IMR-90 (cell line): ENCODE measurements at regions not wholly inside any gene's neighbourhood (a gene's known extent, or its start where the extent isn't known, plus 50 kb on each side); places are given as distances from the start of the nearest gene placed in this dataset.

Experiments used
- ATAC-seq: fragments of 200-7000 bp; cut with Tn5 transposase; 2 replicates; pipeline ENCODE4 v1.9.1; 2020; ENCODE audit warnings: low read depth, mild to moderate bottlenecking, moderate library complexity
- BruUV-seq: library from RNA; stranded (reverse); fragments of 400-500 nt; replicated peaks from 2 replicates; lab custom pipeline; 2021; lab: Mats Ljungman, UMichigan
- CTCF ChIA-PET: fragments of 300-600 bp; formaldehyde crosslinking; extraction: SDS; loops from one replicate; lab custom pipeline; 2021; ENCODE audit warnings: antibody characterized with exemption; lab: Yijun Ruan, JAX
- POLR2A ChIA-PET: fragments of 300-600 bp; sonication (Branson Sonifier 250); formaldehyde crosslinking; loops from one replicate; lab custom pipeline; 2022; ENCODE audit warnings: antibody characterized with exemption; ENCODE audit not compliant: unreplicated experiment; lab: Charles Lee
- DNase-seq: peaks from one replicate; pipeline ENCODE4 v3.0.0; 2013
- H2AFZ ChIP-seq: replicated peaks from 2 replicates; pipeline ENCODE3; 2013; ENCODE audit warnings: low read length, mild to moderate bottlenecking; ENCODE audit not compliant: poor library complexity
- H2AK5ac ChIP-seq: 2 replicates; pipeline ENCODE4 v1.6.1; 2013; ENCODE audit warnings: low read depth, low read length, inconsistent platforms
- H2AK9ac ChIP-seq: replicated peaks from 2 replicates; pipeline ENCODE3; 2013; ENCODE audit warnings: mild to moderate bottlenecking, low read depth, low read length, moderate library complexity; ENCODE audit not compliant: poor library complexity
- H2BK120ac ChIP-seq: 2 replicates; pipeline ENCODE4 v1.6.1; 2013; ENCODE audit warnings: low read depth, low read length, inconsistent platforms
- H2BK15ac ChIP-seq: 3 replicates; pipeline ENCODE4 v1.6.1; 2013; ENCODE audit warnings: low read depth, low read length, inconsistent platforms
- H2BK20ac ChIP-seq: 2 replicates; pipeline ENCODE4 v1.6.1; 2013; ENCODE audit warnings: low read depth, mild to moderate bottlenecking, inconsistent platforms, low read length, moderate library complexity
- H2BK5ac ChIP-seq: 2 replicates; pipeline ENCODE4 v1.6.1; 2013; ENCODE audit warnings: mild to moderate bottlenecking, low read depth, low read length, inconsistent platforms; ENCODE audit not compliant: poor library complexity, severe bottlenecking
- H3K14ac ChIP-seq: replicated peaks from 2 replicates; pipeline ENCODE4 v1.6.1; 2013; ENCODE audit warnings: low read depth, low read length, inconsistent platforms
- H3K18ac ChIP-seq: 2 replicates; pipeline ENCODE4 v1.6.1; 2013; ENCODE audit warnings: low read depth, low read length, control low read depth
- H3K23ac ChIP-seq: 2 replicates; pipeline ENCODE4 v1.6.1; 2013; ENCODE audit warnings: low read depth, low read length, inconsistent platforms
- H3K27ac ChIP-seq: 2 replicates; pipeline ENCODE4 v1.5.1; 2013; ENCODE audit warnings: mild to moderate bottlenecking, control low read depth, low read length; ENCODE audit not compliant: insufficient read depth
- H3K27me3 ChIP-seq: 2 replicates; pipeline ENCODE4 v1.6.1; 2013; ENCODE audit warnings: low read length; ENCODE audit not compliant: control insufficient read depth, insufficient read depth
- H3K36me3 ChIP-seq: 2 replicates; pipeline ENCODE4 v1.6.1; 2013; ENCODE audit warnings: low read length, mixed read lengths; ENCODE audit not compliant: control insufficient read depth, insufficient read depth
- H3K4ac ChIP-seq: 2 replicates; pipeline ENCODE4 v1.6.1; 2013; ENCODE audit warnings: low read depth, low read length, inconsistent platforms
- H3K4me1 ChIP-seq: 2 replicates; pipeline ENCODE4 v1.6.1; 2013; ENCODE audit warnings: low read length, mixed read lengths; ENCODE audit not compliant: control insufficient read depth, insufficient read depth
- H3K4me2 ChIP-seq: 2 replicates; pipeline ENCODE4 v1.6.1; 2013; ENCODE audit warnings: low read depth, mild to moderate bottlenecking, control low read depth, low read length, moderate library complexity
- H3K4me3 ChIP-seq: 2 replicates; pipeline ENCODE4 v1.5.1; 2013; ENCODE audit warnings: low read depth, mild to moderate bottlenecking, control low read depth, low read length, moderate library complexity; ENCODE audit not compliant: insufficient read depth
- H3K56ac ChIP-seq: 2 replicates; pipeline ENCODE4 v1.6.1; 2013; ENCODE audit warnings: low read length, inconsistent platforms; ENCODE audit not compliant: insufficient read depth; ENCODE audit errors: extremely low read depth
- H3K79me1 ChIP-seq, 2 experiments: 2 replicates each; pipeline ENCODE4 v1.6.1; 2013; ENCODE audit warnings: low read length in 2 of 2, inconsistent platforms in 1 of 2, low read depth in 1 of 2
- H3K9ac ChIP-seq: 2 replicates; pipeline ENCODE4 v1.6.1; 2013; ENCODE audit warnings: low read depth, low read length, control low read depth
- H3K9me1 ChIP-seq: 2 replicates; pipeline ENCODE4 v1.6.1; 2013; ENCODE audit warnings: low read length, inconsistent platforms; ENCODE audit not compliant: insufficient read depth
- H3K9me3 ChIP-seq: 2 replicates; pipeline ENCODE4 v1.6.1; 2013; ENCODE audit warnings: low read length; ENCODE audit not compliant: control insufficient read depth, insufficient read depth
- H4K20me1 ChIP-seq: 2 replicates; pipeline ENCODE4 v1.6.1; 2013; ENCODE audit warnings: low read length, inconsistent platforms; ENCODE audit not compliant: insufficient read depth
- H4K5ac ChIP-seq: 2 replicates; pipeline ENCODE4 v1.6.1; 2013; ENCODE audit warnings: mild to moderate bottlenecking, low read depth, low read length, control low read depth
- H4K8ac ChIP-seq, 2 experiments: 2 replicates each; pipeline ENCODE4 v1.6.1; 2013; ENCODE audit warnings: low read depth in 2 of 2, low read length in 2 of 2, control low read depth in 1 of 2, inconsistent platforms in 1 of 2
- H4K91ac ChIP-seq: 2 replicates; pipeline ENCODE4 v1.6.1; 2013; ENCODE audit warnings: low read depth, low read length, inconsistent platforms; ENCODE audit not compliant: insufficient read depth
- USF2 ChIP-seq: fragments of 150-350 bp; IDR thresholded peaks from 2 replicates; pipeline ENCODE4 v1.6.1; 2017; ENCODE audit warnings: mild to moderate bottlenecking, antibody characterized with exemption, low read length, low read depth
- WGBS, 2 experiments: methylation state at CpG; one replicate each; pipeline versions ENCODE4 v1.1.5 to v1.1.7; 2013; ENCODE audit warnings: missing lambda C conversion rate in 2 of 2; ENCODE audit not compliant: insufficient read length in 1 of 2; ENCODE audit errors: extremely low coverage in 2 of 2; 5-methylcytosine and 5-hydroxymethylcytosine counted together
- dilution Hi-C: fragments of 300-500 bp; cut with HindIII; formaldehyde crosslinking; loops from one replicate; pipeline ENCODE4 v1.14.3; 2018; ENCODE audit warnings: low sequenced_read_pairs; ENCODE audit not compliant: unreplicated experiment
- in situ Hi-C: fragments of 300-500 bp; cut with MboI; formaldehyde crosslinking; loops from 3 replicates; pipeline ENCODE4 v1.14.3; 2019; ENCODE audit warnings: low sequenced_read_pairs, inconsistent platforms, mixed read lengths
- intact Hi-C: fragments of 100-400 bp; cut with micrococcal nuclease; formaldehyde crosslinking; loops from 2 replicates; pipeline ENCODE4 v1.10.0; 2022

- TF ChIP-seq USF2, result no peak
- DNase-seq, result no peak
- dilution Hi-C loops, result no loop called here
Measured at GRCh38 chr12:111247083-111247783, 121.7 kb downstream of the PHETA1 start.

More at GRCh38 chr12:111247083-111247783, 121.7 kb downstream of the PHETA1 start:
- Histone ChIP-seq H3K27ac (no peak overlapping the region), H3K14ac (no peak overlapping the region), H3K9me1 (no peaks in the 10 kb centered on the region), H2BK120ac (no peak overlapping the region), H3K18ac (no peak overlapping the region), H2BK15ac (no peak overlapping the region), H3K4me3 (no peak overlapping the region), H3K36me3 (no peaks in the 10 kb centered on the region), H3K79me1 (no peaks in the 10 kb centered on the region), H2AK5ac (no peak overlapping the region), H3K4ac (no peak overlapping the region), H3K4me1 (no peaks in the 10 kb centered on the region), H2AK9ac (no peak overlapping the region), H4K20me1 (no peaks in the 10 kb centered on the region; the same call in 1 of the 2 replicates), H4K8ac (no peak overlapping the region), H3K9me3 (no peaks in the 10 kb centered on the region), H3K4me2 (no peak overlapping the region), H3K56ac (no peak overlapping the region), H2BK5ac (no peak overlapping the region), H3K9ac (no peak overlapping the region), H3K27me3 (peaks cover 5% of the 10 kb centered on the region), H2AFZ (no peak overlapping the region), H3K23ac (no peak overlapping the region), H2BK20ac (no peak overlapping the region), H4K5ac (no peak overlapping the region), H4K91ac (no peak overlapping the region)
- no TSS peak for BruUV-seq
- ChIA-PET POLR2A (no interaction called here), CTCF (no interaction called here)
- intact Hi-C loops, result no loop called here
- WGBS, 2 experiments, result 92% methylated on average over 7 of the region's 17 CpGs; no CpG with 5 or more reads in 1 of the 2 experiments
- no peak for ATAC-seq
- in situ Hi-C loops, result no loop called here
